Tibial nerve (tissue), 4 donors: ENCODE measurements at regions not wholly inside any gene's neighbourhood (a gene's known extent, or its start where the extent isn't known, plus 50 kb on each side); places are given as distances from the start of the nearest gene placed in this dataset.

Experiments used
- CTCF ChIP-seq, 5 experiments: fragments of 200-600 bp in 3 of 5; fragments of 450-650 bp in 2 of 5; sonication (generic) in 3 of 5; IDR thresholded peaks; one replicate each; pipeline ENCODE4 v1.5.1; 2016 to 2019; ENCODE audit warnings: antibody characterized with exemption in 5 of 5, mild to moderate bottlenecking in 3 of 5, moderate library complexity in 2 of 5
- EP300 ChIP-seq, 2 donors: sonication (generic); formaldehyde crosslinking; IDR thresholded peaks; one replicate each; pipeline ENCODE4 v1.6.1; 2017; ENCODE audit warnings: antibody characterized with exemption in 2 of 2, mild to moderate bottlenecking in 1 of 2
- POLR2A ChIP-seq, 2 donors: fragments of 450-650 bp; IDR thresholded peaks; one replicate each; pipeline ENCODE4 v1.6.1; 2017; ENCODE audit warnings: antibody characterized with exemption in 2 of 2, mild to moderate bottlenecking in 2 of 2, moderate library complexity in 2 of 2

- TF ChIP-seq CTCF (IDR thresholded peaks at IDR 0.05): no peak
- no peak for TF ChIP-seq POLR2A (IDR thresholded peaks at IDR 0.05)
- no peak for TF ChIP-seq EP300 (IDR thresholded peaks at IDR 0.05)
These were observed 94.5 kb upstream of the CELF2 start for GRCh38 chr10:10923029-10923651.
